Breast epithelium (tissue), 4 donors: ENCODE measurements at regions not wholly inside any gene's neighbourhood (a gene's known extent, or its start where the extent isn't known, plus 50 kb on each side); places are given as distances from the start of the nearest gene placed in this dataset.

Source experiments
- DNase-seq, 2 donors: peaks; one replicate each; pipeline ENCODE4 v3.0.0-alpha.2; 2019; ENCODE audit warnings: low spot score in 2 of 2
- H3K27ac ChIP-seq, 2 donors: fragments of 200-600 bp; sonication (generic) in 1 of 2; one replicate each; pipeline ENCODE4 v1.5.1; 2016 to 2019; ENCODE audit warnings: mild to moderate bottlenecking in 1 of 2
- H3K27me3 ChIP-seq, 2 donors: fragments of 200-600 bp; sonication (generic) in 1 of 2; one replicate each; pipeline versions ENCODE4 v1.5.1 to v1.6.0; 2017 to 2019; ENCODE audit warnings: control low read depth in 1 of 2, mild to moderate bottlenecking in 1 of 2
- H3K36me3 ChIP-seq: fragments of 200-600 bp; one replicate; pipeline ENCODE4 v1.5.1; 2019
- H3K4me1 ChIP-seq, 2 donors: fragments of 200-600 bp; sonication (generic); one replicate each; pipeline ENCODE4 v1.5.1; 2016 to 2019; ENCODE audit warnings: control low read depth in 1 of 2
- H3K4me3 ChIP-seq, 3 donors: fragments of 200-600 bp; sonication (generic); 1 replicate in 2 of 3; 2 replicates in 1 of 3; pipeline ENCODE4 v1.5.1; 2016 to 2019; ENCODE audit warnings: mild to moderate bottlenecking in 3 of 3, moderate library complexity in 2 of 3
- H3K9me3 ChIP-seq, 2 donors: fragments of 200-600 bp; sonication (generic) in 1 of 2; one replicate each; pipeline ENCODE4 v1.5.1; 2016 to 2019; ENCODE audit warnings: control low read depth in 1 of 2
- CTCF ChIP-seq, 3 donors: fragments of 450-650 bp; IDR thresholded peaks; one replicate each; pipeline ENCODE4 v1.5.1; 2016 to 2017; ENCODE audit warnings: antibody characterized with exemption in 3 of 3, mild to moderate bottlenecking in 3 of 3, moderate library complexity in 3 of 3
- POLR2A ChIP-seq: fragments of 450-650 bp; IDR thresholded peaks from one replicate; pipeline ENCODE4 v1.6.1; 2016; ENCODE audit warnings: antibody characterized with exemption, mild to moderate bottlenecking, moderate library complexity
- POLR2AphosphoS5 ChIP-seq, 3 donors: sonication (generic); formaldehyde crosslinking; IDR thresholded peaks; one replicate each; pipeline ENCODE4 v1.6.1; 2017; ENCODE audit warnings: antibody characterized with exemption in 3 of 3
- intact Hi-C: fragments of 100-400 bp; cut with DNase I; formaldehyde crosslinking; loops from one replicate; pipeline ENCODE4 v1.15.1; 2023; ENCODE audit warnings: low total_unique reads

GRCh38 chr5:173796721-173797495 lies 91.2 kb upstream of the CPEB4 start:
- no peak for DNase-seq
- intact Hi-C loops: no loop called here

GRCh38 chr5:173798127-173798810 lies 89.9 kb upstream of the CPEB4 start:
- Histone ChIP-seq H3K27ac (no peak overlapping the region), H3K27me3 (no peaks in the 10 kb centered on the region), H3K36me3 (no peaks in the 10 kb centered on the region), H3K4me3 (no peak overlapping the region), H3K4me1 (no peaks in the 10 kb centered on the region), H3K9me3 (no peaks in the 10 kb centered on the region)
- TF ChIP-seq POLR2AphosphoS5 (IDR thresholded peaks at IDR 0.05) (no peak), POLR2A (no peak), CTCF (IDR thresholded peaks at IDR 0.05) (no peak)
- no peak for DNase-seq
- intact Hi-C loops: no loop called here

More at GRCh38 chr5:173796721-173797495, 91.2 kb upstream of the CPEB4 start:
- Histone ChIP-seq H3K36me3 (no peaks in the 10 kb centered on the region), H3K4me1 (no peaks in the 10 kb centered on the region), H3K27ac (no peak overlapping the region), H3K4me3 (no peak overlapping the region), H3K9me3 (no peaks in the 10 kb centered on the region), H3K27me3 (no peaks in the 10 kb centered on the region)
- no peak for TF ChIP-seq POLR2AphosphoS5 (IDR thresholded peaks at IDR 0.05)
- TF ChIP-seq POLR2A: no peak
- no peak for TF ChIP-seq CTCF (IDR thresholded peaks at IDR 0.05)

DNA sequence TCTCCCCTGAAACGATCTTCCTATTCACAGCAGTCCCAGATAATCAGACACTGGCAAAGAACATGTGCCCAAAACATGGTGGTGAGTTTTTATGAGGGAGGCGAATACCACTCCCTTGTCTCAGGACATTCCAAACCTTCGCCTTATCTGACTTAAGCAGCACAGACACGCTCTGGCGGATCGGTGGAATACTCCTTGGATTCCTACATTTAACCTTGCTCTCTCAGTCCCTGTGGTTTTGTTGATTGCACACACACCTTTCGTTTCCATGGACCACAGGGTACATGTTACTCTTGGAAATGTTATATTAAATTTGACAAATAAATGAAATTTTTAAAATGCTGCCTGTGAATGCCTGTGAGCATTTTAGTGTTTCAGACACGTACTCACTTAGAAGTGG lies 87.8 kb upstream of the CPEB4 start:
- intact Hi-C loops: no loop called here
- TF ChIP-seq POLR2AphosphoS5 (IDR thresholded peaks at IDR 0.05) (no peak), POLR2A (no peak), CTCF (IDR thresholded peaks at IDR 0.05) (no peak)
- Histone ChIP-seq H3K27me3 (no peaks in the 10 kb centered on the region), H3K4me1 (no peaks in the 10 kb centered on the region), H3K27ac (no peak overlapping the region), H3K9me3 (no peaks in the 10 kb centered on the region), H3K4me3 (no peak overlapping the region), H3K36me3 (no peaks in the 10 kb centered on the region)
- DNase-seq: no peak

GRCh38 chr5:173801006-173801405 lies 87.1 kb upstream of the CPEB4 start:
- no peak overlapping the region for H3K27ac ChIP-seq
- H3K36me3 ChIP-seq: no peaks in the 10 kb centered on the region
- intact Hi-C loops: no loop called here
- DNase-seq: no peak
- TF ChIP-seq POLR2A: no peak
- no peak overlapping the region for H3K4me3 ChIP-seq
- H3K27me3 ChIP-seq: no peaks in the 10 kb centered on the region
- no peaks in the 10 kb centered on the region for H3K9me3 ChIP-seq
- H3K4me1 ChIP-seq: no peaks in the 10 kb centered on the region

GRCh38 chr5:173802670-173803165 lies 85.4 kb upstream of the CPEB4 start:
- no peak overlapping the region for H3K27ac ChIP-seq
- no peaks in the 10 kb centered on the region for H3K27me3 ChIP-seq
- TF ChIP-seq POLR2AphosphoS5 (IDR thresholded peaks at IDR 0.05): peak in 2 of 3 donors; percentile 59 to 67
- TF ChIP-seq CTCF (IDR thresholded peaks at IDR 0.05): no peak
- TF ChIP-seq POLR2A: no peak
- intact Hi-C loops: no loop called here
- H3K4me3 ChIP-seq: no peak overlapping the region
- no peaks in the 10 kb centered on the region for H3K4me1 ChIP-seq
- no peaks in the 10 kb centered on the region for H3K9me3 ChIP-seq
- DNase-seq: peak in 1 of 2 donors; percentile 28
- no peaks in the 10 kb centered on the region for H3K36me3 ChIP-seq
